Caco-2 (cell line): ENCODE measurements at regions not wholly inside any gene's neighbourhood (a gene's known extent, or its start where the extent isn't known, plus 50 kb on each side); places are given as distances from the start of the nearest gene placed in this dataset.

Experiments
- BruUV-seq: library from RNA; stranded (reverse); fragments of 400-500 nt; replicated peaks from 2 replicates; lab custom pipeline; 2021; lab: Mats Ljungman, UMichigan
- CTCF ChIA-PET: fragments of 300-600 bp; sonication (Branson Sonifier 250); formaldehyde crosslinking; loops from one replicate; lab custom pipeline; 2022; ENCODE audit warnings: antibody characterized with exemption; lab: Charles Lee
- POLR2A ChIA-PET: fragments of 300-600 bp; sonication (Branson Sonifier 250); formaldehyde crosslinking; loops from one replicate; lab custom pipeline; 2022; ENCODE audit warnings: antibody characterized with exemption; lab: Charles Lee
- DNase-seq, 2 experiments: peaks; one replicate each; pipeline versions ENCODE4 v3.0.0 to v3.0.0-alpha.2; 2020 to 2022
- H3K27me3 ChIP-seq: replicated peaks from 2 replicates; pipeline ENCODE4 v1.6.0; 2011; ENCODE audit warnings: low read length; ENCODE audit not compliant: control insufficient read depth, insufficient read depth
- H3K36me3 ChIP-seq: 2 replicates; pipeline ENCODE4 v1.5.1; 2011; ENCODE audit warnings: low read length; ENCODE audit not compliant: control insufficient read depth, insufficient read depth
- H3K4me1 ChIP-seq: fragments of 250-450 bp; sonication (Bioruptor Pico); 2 replicates; pipeline ENCODE4 v1.5.1; 2020; ENCODE audit warnings: mild to moderate bottlenecking
- H3K4me3 ChIP-seq: 2 replicates; pipeline ENCODE4 v1.5.1; 2011; ENCODE audit warnings: low read depth, mild to moderate bottlenecking, control low read depth, low read length
- H3K9me3 ChIP-seq: fragments of 250-450 bp; sonication (Bioruptor Pico); 2 replicates; pipeline ENCODE4 v1.5.1; 2020; ENCODE audit warnings: mild to moderate bottlenecking, moderate library complexity
- H3K27ac Mint-ChIP-seq: one replicate; pipeline ENCODE4 v1.8.0; 2022; ENCODE audit warnings: mixed read lengths; ENCODE audit not compliant: unreplicated experiment
- H3K27me3 Mint-ChIP-seq: one replicate; pipeline ENCODE4 v1.8.0; 2022; ENCODE audit warnings: mixed read lengths; ENCODE audit not compliant: insufficient read depth, unreplicated experiment
- H3K36me3 Mint-ChIP-seq: one replicate; pipeline ENCODE4 v1.8.0; 2022; ENCODE audit warnings: mild to moderate bottlenecking, mixed read lengths; ENCODE audit not compliant: insufficient read depth, unreplicated experiment
- H3K4me1 Mint-ChIP-seq: one replicate; pipeline ENCODE4 v1.8.0; 2022; ENCODE audit warnings: low read depth, mixed read lengths; ENCODE audit not compliant: unreplicated experiment
- H3K4me3 Mint-ChIP-seq: one replicate; pipeline ENCODE4 v1.8.0; 2022; ENCODE audit warnings: mild to moderate bottlenecking, moderate library complexity, mixed read lengths; ENCODE audit not compliant: unreplicated experiment
- H3K9me3 Mint-ChIP-seq: one replicate; pipeline ENCODE4 v1.8.0; 2022; ENCODE audit warnings: mixed read lengths; ENCODE audit not compliant: unreplicated experiment
- CTCF ChIP-seq, 2 experiments: fragments of 200-600 bp in 1 of 2; IDR thresholded peaks; 1 replicate in 1 of 2; 2 replicates in 1 of 2; pipeline versions ENCODE4 v1.5.1 to v1.8.0; 2011 to 2022; ENCODE audit warnings: antibody characterized with exemption in 1 of 2, control low read depth in 1 of 2, inconsistent platforms in 1 of 2, low read depth in 1 of 2, low read length in 1 of 2, mild to moderate bottlenecking in 1 of 2, moderate library complexity in 1 of 2; ENCODE audit not compliant: insufficient read depth in 1 of 2, severe bottlenecking in 1 of 2, unreplicated experiment in 1 of 2
- intact Hi-C: fragments of 100-400 bp; cut with micrococcal nuclease; formaldehyde crosslinking; loops from one replicate; pipeline ENCODE4 v1.10.0; 2022; ENCODE audit not compliant: unreplicated experiment

GRCh38 chr5:85049020-85049419, 664.3 kb upstream of the EDIL3 start:
- H3K27ac Mint-ChIP-seq = no peak overlapping the region
- Histone ChIP-seq H3K9me3 (no peaks in the 10 kb centered on the region), H3K36me3 (no peaks in the 10 kb centered on the region), H3K27me3 (no peaks in the 10 kb centered on the region), H3K4me3 (no peak overlapping the region), H3K4me1 (no peaks in the 10 kb centered on the region)
- H3K4me1 Mint-ChIP-seq = no peaks in the 10 kb centered on the region
- TF ChIP-seq CTCF (IDR thresholded peaks at IDR 0.05; ENCODE audit: insufficient read depth in 1 of 2, low read depth in 1 of 2, low read length in 1 of 2, severe bottlenecking in 1 of 2, unreplicated experiment in 1 of 2) = peak in 1 of 2 experiments; percentile 31
- ChIA-PET POLR2A (no interaction called here), CTCF (interaction anchor here (0.6 kb wide), 1 partner anchor 1331 kb away, joined by 3 read pairs; no protein-coding TSS in a partner anchor)
- intact Hi-C loops = no loop called here
- no peak overlapping the region for H3K4me3 Mint-ChIP-seq
- BruUV-seq = no TSS peak
- no peaks in the 10 kb centered on the region for H3K36me3 Mint-ChIP-seq
- peaks cover 6% of the 10 kb centered on the region for H3K27me3 Mint-ChIP-seq
- DNase-seq = peak in 1 of 2 experiments; percentile 17
- no peaks in the 10 kb centered on the region for H3K9me3 Mint-ChIP-seq

GRCh38 chr5:85052826-85053225, 668.1 kb upstream of the EDIL3 start:
- H3K4me1 Mint-ChIP-seq = no peaks in the 10 kb centered on the region
- H3K36me3 Mint-ChIP-seq = no peaks in the 10 kb centered on the region
- H3K27me3 ChIP-seq = no peaks in the 10 kb centered on the region
- no peaks in the 10 kb centered on the region for H3K4me1 ChIP-seq
- ChIA-PET POLR2A (no interaction called here), CTCF (no interaction called here)
- intact Hi-C loops = loop anchor here (5.0 kb wide), 1 partner anchor 531 kb away; no protein-coding TSS in a partner anchor
- BruUV-seq = no TSS peak
- H3K4me3 ChIP-seq = no peak overlapping the region
- no peaks in the 10 kb centered on the region for H3K36me3 ChIP-seq
- no peaks in the 10 kb centered on the region for H3K9me3 Mint-ChIP-seq
- H3K27me3 Mint-ChIP-seq = peaks cover 9% of the 10 kb centered on the region
- DNase-seq = no peak
- TF ChIP-seq CTCF (IDR thresholded peaks at IDR 0.05; ENCODE audit: insufficient read depth in 1 of 2, low read depth in 1 of 2, low read length in 1 of 2, severe bottlenecking in 1 of 2, unreplicated experiment in 1 of 2) = no peak
- H3K9me3 ChIP-seq = no peaks in the 10 kb centered on the region
- no peak overlapping the region for H3K4me3 Mint-ChIP-seq
- no peak overlapping the region for H3K27ac Mint-ChIP-seq

GRCh38 chr5:85069659-85070640, 685.3 kb upstream of the EDIL3 start:
- BruUV-seq = no TSS peak
- Mint-ChIP-seq H3K4me1 (no peaks in the 10 kb centered on the region), H3K36me3 (no peaks in the 10 kb centered on the region), H3K9me3 (no peaks in the 10 kb centered on the region), H3K27ac (no peak overlapping the region), H3K27me3 (no peaks in the 10 kb centered on the region), H3K4me3 (no peak overlapping the region)
- Histone ChIP-seq H3K4me1 (no peaks in the 10 kb centered on the region), H3K9me3 (no peaks in the 10 kb centered on the region), H3K36me3 (no peaks in the 10 kb centered on the region), H3K4me3 (no peak overlapping the region), H3K27me3 (no peaks in the 10 kb centered on the region)
- POLR2A ChIA-PET = no interaction called here
- intact Hi-C loops = loop anchor here (10.0 kb wide), 1 partner anchor 1945 kb away; no protein-coding TSS in a partner anchor
- TF ChIP-seq CTCF (IDR thresholded peaks at IDR 0.05; ENCODE audit: insufficient read depth in 1 of 2, low read depth in 1 of 2, low read length in 1 of 2, severe bottlenecking in 1 of 2, unreplicated experiment in 1 of 2) = no peak
- CTCF ChIA-PET = no interaction called here
- DNase-seq = no peak
